VCaP (cell line): ENCODE measurements at regions not wholly inside any gene's neighbourhood (a gene's known extent, or its start where the extent isn't known, plus 50 kb on each side); places are given as distances from the start of the nearest gene placed in this dataset.

Experiments
- H3K27ac ChIP-seq: fragments of 450-650 bp; 2 replicates; pipeline ENCODE4 v1.5.1; 2017
- CTCF ChIP-seq: fragments of 450-650 bp; conservative IDR thresholded peaks from 2 replicates; pipeline ENCODE4 v1.5.1; 2017; ENCODE audit warnings: mild to moderate bottlenecking, moderate library complexity

- H3K27ac ChIP-seq, result no peak overlapping the region
- no peak for TF ChIP-seq CTCF
These were observed 152.5 kb upstream of the SKOR2 start for GRCh38 chr18:47403949-47404348.

GRCh38 chr18:47403317-47403716 lies 151.9 kb upstream of the SKOR2 start:
- TF ChIP-seq CTCF, result no peak
- H3K27ac ChIP-seq, result no peak overlapping the region

- no peak for TF ChIP-seq CTCF
- no peak overlapping the region for H3K27ac ChIP-seq
These were observed 148.0 kb upstream of the SKOR2 start for GRCh38 chr18:47399475-47399874.

- TF ChIP-seq CTCF, result peak; percentile 50; the same call in 1 of the 2 replicates
- no peak overlapping the region for H3K27ac ChIP-seq
These were observed 146.3 kb upstream of the SKOR2 start for GRCh38 chr18:47397671-47398319.

DNA sequence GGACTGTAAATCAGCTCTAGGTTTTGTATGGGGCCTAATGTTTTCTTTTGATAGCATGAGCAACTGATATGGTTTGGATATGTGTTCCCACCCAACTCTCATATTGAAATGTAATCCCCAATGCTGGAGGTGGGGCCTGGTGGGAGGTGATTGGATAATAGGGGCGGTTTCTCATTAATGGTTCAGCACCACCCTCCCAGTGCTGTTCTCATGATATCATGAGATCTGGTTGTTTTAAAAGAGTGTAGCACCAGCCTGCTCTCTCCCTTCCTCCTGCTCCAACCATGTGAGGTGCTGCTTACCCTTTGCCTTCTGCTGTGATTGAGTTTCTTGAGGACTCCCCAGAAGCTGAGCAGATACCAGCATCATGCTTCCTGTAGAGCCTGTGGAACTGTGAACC lies 140.2 kb upstream of the SKOR2 start:
- no peak overlapping the region for H3K27ac ChIP-seq
- TF ChIP-seq CTCF, result no peak

GRCh38 chr18:47390410-47391024 lies 139.1 kb upstream of the SKOR2 start:
- no peak for TF ChIP-seq CTCF

DNA sequence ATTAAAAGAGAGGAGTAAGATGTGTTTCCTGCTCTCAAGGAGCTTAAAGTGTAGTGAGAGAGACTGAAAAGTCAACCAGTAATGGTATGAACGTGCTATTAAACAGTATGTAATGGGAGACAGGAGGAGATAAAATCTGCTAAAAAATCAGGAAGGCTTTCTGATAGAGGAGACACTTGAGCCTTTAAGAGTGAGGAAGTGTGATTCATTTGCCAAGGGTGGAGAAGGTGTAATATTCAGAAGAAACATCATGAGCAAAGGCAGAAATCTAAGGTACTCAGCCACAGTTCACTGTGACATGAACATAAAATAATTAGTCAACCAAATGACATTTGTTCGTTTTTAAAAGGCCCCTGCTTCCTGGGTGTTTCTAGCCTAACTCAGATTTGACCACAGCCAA lies 137.8 kb upstream of the SKOR2 start:
- TF ChIP-seq CTCF, result no peak
- peak overlapping the region; percentile 34 for H3K27ac ChIP-seq

More at GRCh38 chr18:47390410-47391024, 139.1 kb upstream of the SKOR2 start:
- 0 out of 2 replicates have a peak overlapping the region, but pooled peaks have one; percentile 11 for H3K27ac ChIP-seq
